22Rv1 (cell line): ENCODE measurements at regions not wholly inside any gene's neighbourhood (a gene's known extent, or its start where the extent isn't known, plus 50 kb on each side); places are given as distances from the start of the nearest gene placed in this dataset.

Experiments
- ZFX ChIP-seq: fragments of 450-650 bp; IDR thresholded peaks from 2 replicates; pipeline ENCODE4 v1.6.1; 2017; ENCODE audit warnings: antibody characterized with exemption, borderline replicate concordance
- TF ChIP-seq, protein P1 (sequence below): fragments of 450-650 bp; IDR thresholded peaks from 2 replicates; pipeline ENCODE4 v1.5.1; 2017; ENCODE audit warnings: mild to moderate bottlenecking

DNA sequence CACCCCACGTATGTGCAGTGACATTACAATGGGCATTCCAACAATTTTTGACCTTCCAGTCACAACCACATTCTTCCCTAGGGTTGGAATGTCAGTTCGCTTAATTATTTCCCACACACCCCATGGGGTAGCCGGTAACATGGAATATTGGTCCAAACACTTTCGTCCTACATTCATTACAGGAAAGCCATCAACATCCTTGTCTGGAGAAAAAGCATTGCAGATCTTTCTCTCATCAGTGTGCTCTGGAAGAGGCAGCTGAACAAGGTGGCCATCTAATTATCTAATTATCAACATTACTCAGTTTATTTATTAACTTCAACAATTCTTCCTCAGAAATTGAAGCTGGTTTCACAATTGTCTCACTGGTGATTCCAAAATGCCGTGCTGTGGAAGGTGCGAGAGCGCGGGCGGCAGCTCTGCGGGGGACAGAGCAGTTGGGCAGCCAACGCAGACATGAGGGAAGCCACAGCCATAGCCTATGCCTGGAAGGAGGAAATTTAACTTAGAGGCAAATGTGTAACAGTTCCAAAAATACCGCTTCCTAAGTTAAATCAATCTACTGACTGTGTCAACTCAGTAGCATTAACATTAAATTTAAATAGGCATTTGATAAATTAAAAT, 1158.9 kb upstream of the EPHA6 start:
- TF ChIP-seq, protein P1, sequence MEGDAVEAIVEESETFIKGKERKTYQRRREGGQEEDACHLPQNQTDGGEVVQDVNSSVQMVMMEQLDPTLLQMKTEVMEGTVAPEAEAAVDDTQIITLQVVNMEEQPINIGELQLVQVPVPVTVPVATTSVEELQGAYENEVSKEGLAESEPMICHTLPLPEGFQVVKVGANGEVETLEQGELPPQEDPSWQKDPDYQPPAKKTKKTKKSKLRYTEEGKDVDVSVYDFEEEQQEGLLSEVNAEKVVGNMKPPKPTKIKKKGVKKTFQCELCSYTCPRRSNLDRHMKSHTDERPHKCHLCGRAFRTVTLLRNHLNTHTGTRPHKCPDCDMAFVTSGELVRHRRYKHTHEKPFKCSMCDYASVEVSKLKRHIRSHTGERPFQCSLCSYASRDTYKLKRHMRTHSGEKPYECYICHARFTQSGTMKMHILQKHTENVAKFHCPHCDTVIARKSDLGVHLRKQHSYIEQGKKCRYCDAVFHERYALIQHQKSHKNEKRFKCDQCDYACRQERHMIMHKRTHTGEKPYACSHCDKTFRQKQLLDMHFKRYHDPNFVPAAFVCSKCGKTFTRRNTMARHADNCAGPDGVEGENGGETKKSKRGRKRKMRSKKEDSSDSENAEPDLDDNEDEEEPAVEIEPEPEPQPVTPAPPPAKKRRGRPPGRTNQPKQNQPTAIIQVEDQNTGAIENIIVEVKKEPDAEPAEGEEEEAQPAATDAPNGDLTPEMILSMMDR = no peak
- TF ChIP-seq ZFX = no peak
